ENCODE measurements at regions not wholly inside any gene's neighbourhood (a gene's known extent, or its start where the extent isn't known, plus 50 kb on each side); places are given as distances from the start of the nearest gene placed in this dataset.

DNA sequence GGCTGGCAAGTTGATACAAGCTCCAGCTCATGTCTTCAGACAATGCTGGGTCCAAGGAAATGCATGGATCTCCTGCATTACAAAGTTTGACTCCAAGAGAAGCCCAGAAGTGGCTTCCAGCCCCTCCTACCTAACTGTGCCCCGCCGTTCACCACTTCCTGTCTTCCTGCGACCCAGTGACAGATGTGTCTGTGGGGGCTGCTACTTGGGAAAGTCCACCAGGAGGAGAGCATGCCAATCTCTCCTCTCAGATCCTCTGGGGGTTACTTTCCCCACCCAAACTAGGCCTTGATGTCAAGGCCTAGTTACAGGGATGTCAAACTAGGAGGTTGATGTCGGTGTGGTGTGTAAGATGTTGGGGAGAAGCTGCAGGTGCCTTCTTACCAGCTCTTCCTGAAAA lies 133.6 kb upstream of the RASGRP1 start:
- TF ChIP-seq, protein P1, sequence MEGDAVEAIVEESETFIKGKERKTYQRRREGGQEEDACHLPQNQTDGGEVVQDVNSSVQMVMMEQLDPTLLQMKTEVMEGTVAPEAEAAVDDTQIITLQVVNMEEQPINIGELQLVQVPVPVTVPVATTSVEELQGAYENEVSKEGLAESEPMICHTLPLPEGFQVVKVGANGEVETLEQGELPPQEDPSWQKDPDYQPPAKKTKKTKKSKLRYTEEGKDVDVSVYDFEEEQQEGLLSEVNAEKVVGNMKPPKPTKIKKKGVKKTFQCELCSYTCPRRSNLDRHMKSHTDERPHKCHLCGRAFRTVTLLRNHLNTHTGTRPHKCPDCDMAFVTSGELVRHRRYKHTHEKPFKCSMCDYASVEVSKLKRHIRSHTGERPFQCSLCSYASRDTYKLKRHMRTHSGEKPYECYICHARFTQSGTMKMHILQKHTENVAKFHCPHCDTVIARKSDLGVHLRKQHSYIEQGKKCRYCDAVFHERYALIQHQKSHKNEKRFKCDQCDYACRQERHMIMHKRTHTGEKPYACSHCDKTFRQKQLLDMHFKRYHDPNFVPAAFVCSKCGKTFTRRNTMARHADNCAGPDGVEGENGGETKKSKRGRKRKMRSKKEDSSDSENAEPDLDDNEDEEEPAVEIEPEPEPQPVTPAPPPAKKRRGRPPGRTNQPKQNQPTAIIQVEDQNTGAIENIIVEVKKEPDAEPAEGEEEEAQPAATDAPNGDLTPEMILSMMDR (IDR thresholded peaks at IDR 0.05; ENCODE audit: low read depth, low read length) = no peak
- TF ChIP-seq EZH2phosphoT487 (IDR thresholded peaks at IDR 0.05; ENCODE audit: low read depth) = no peak

Data from OCI-LY3 (cell line).